Prostate gland (tissue), 2 donors: ENCODE measurements at regions not wholly inside any gene's neighbourhood (a gene's known extent, or its start where the extent isn't known, plus 50 kb on each side); places are given as distances from the start of the nearest gene placed in this dataset.
"Not testable (repeated sequence)": the region's sequence is repeated elsewhere in the genome, so short reads cannot be mapped to it uniquely, and the experiment has no call there.

Experiments used
- DNase-seq: peaks from one replicate; pipeline ENCODE4 v3.0.0-alpha.2; 2019; ENCODE audit warnings: low spot score
- H3K27ac ChIP-seq, 2 donors: fragments of 200-600 bp; sonication (generic); 2 replicates each; pipeline ENCODE4 v1.5.1; 2017 to 2019
- H3K27me3 ChIP-seq: fragments of 200-600 bp; sonication (generic); replicated peaks from 2 replicates; pipeline ENCODE4 v1.5.1; 2019; ENCODE audit not compliant: insufficient read depth
- H3K36me3 ChIP-seq, 2 donors: fragments of 200-600 bp; sonication (generic); 1 replicate in 1 of 2; 2 replicates in 1 of 2; pipeline versions ENCODE4 v1.5.1 to v1.8.1; 2017 to 2019
- H3K4me1 ChIP-seq: fragments of 200-600 bp; sonication (generic); replicated peaks from 2 replicates; pipeline ENCODE4 v1.5.1; 2019
- H3K4me3 ChIP-seq, 2 donors: fragments of 200-600 bp; sonication (generic); 2 replicates each; pipeline ENCODE4 v1.5.1; 2017 to 2019
- H3K9me3 ChIP-seq: fragments of 200-600 bp; sonication (generic); 2 replicates; pipeline ENCODE4 v1.5.1; 2017
- POLR2A ChIP-seq: fragments of 450-650 bp; IDR thresholded peaks from one replicate; pipeline ENCODE4 v1.6.1; 2016; ENCODE audit warnings: antibody characterized with exemption, mild to moderate bottlenecking
- POLR2AphosphoS5 ChIP-seq: sonication (generic); formaldehyde crosslinking; IDR thresholded peaks from one replicate; pipeline ENCODE4 v1.6.1; 2017; ENCODE audit warnings: antibody characterized with exemption
- WGBS: methylation state at CpG from one replicate; pipeline ENCODE4 v1.1.5; 2018; 5-methylcytosine and 5-hydroxymethylcytosine counted together
- intact Hi-C: fragments of 100-400 bp; cut with DNase I; formaldehyde crosslinking; loops from one replicate; pipeline ENCODE4 v1.14.2; 2022
- TF ChIP-seq, protein P1 (sequence below), 4 experiments: fragments of 200-600 bp in 2 of 4; fragments of 450-650 bp in 2 of 4; sonication (generic) in 2 of 4; IDR thresholded peaks; 1 replicate in 3 of 4; 2 replicates in 1 of 4; pipeline ENCODE4 v1.5.1; 2016 to 2019; ENCODE audit warnings: antibody characterized with exemption in 4 of 4, mild to moderate bottlenecking in 2 of 4, moderate library complexity in 2 of 4

GRCh38 chr15:22263738-22264137, 183.4 kb downstream of the OR4M2 start:
- no peak overlapping the region for H3K4me3 ChIP-seq
- no peaks in the 10 kb centered on the region for H3K27me3 ChIP-seq
- TF ChIP-seq, protein P1, sequence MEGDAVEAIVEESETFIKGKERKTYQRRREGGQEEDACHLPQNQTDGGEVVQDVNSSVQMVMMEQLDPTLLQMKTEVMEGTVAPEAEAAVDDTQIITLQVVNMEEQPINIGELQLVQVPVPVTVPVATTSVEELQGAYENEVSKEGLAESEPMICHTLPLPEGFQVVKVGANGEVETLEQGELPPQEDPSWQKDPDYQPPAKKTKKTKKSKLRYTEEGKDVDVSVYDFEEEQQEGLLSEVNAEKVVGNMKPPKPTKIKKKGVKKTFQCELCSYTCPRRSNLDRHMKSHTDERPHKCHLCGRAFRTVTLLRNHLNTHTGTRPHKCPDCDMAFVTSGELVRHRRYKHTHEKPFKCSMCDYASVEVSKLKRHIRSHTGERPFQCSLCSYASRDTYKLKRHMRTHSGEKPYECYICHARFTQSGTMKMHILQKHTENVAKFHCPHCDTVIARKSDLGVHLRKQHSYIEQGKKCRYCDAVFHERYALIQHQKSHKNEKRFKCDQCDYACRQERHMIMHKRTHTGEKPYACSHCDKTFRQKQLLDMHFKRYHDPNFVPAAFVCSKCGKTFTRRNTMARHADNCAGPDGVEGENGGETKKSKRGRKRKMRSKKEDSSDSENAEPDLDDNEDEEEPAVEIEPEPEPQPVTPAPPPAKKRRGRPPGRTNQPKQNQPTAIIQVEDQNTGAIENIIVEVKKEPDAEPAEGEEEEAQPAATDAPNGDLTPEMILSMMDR (IDR thresholded peaks at IDR 0.05), result no peak
- TF ChIP-seq POLR2AphosphoS5, result no peak
- 64% methylated on average over 5 of the region's 5 CpGs for WGBS
- H3K36me3 ChIP-seq, result no peaks in the 10 kb centered on the region
- intact Hi-C loops, result no loop called here
- no peaks in the 10 kb centered on the region for H3K4me1 ChIP-seq
- no peak overlapping the region for H3K27ac ChIP-seq
- DNase-seq, result no peak
- no peaks in the 10 kb centered on the region for H3K9me3 ChIP-seq

DNA sequence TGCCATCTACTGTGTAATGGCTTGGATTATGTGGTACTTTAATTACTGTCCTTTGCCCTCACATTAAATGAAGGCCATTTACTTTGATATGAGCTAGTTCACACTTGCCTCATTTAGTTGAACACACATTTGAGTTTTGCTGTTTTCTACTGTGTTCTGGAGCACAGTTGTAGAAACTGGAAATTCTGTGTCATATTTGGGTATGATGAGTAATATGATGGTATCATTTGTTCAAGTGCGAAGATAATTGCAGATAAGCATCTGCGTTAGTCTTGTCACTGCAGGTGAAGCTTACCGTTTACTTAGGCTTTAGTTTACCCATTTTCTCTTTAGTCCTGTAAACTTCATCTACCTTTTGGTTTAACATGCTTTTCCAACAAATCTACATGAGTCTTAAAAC, 183.9 kb downstream of the OR4M2 start:
- DNase-seq, H3K27me3 ChIP-seq, H3K4me3 ChIP-seq, H3K9me3 ChIP-seq, intact Hi-C loops, H3K36me3 ChIP-seq, H3K4me1 ChIP-seq, H3K27ac ChIP-seq: not testable (repeated sequence)
- 86% methylated on average over 3 of the region's 3 CpGs for WGBS

- intact Hi-C loops, result no loop called here
- Histone ChIP-seq H3K36me3 (no peaks in the 10 kb centered on the region), H3K4me3 (no peak overlapping the region), H3K27me3 (no peaks in the 10 kb centered on the region), H3K4me1 (no peaks in the 10 kb centered on the region), H3K27ac (no peak overlapping the region), H3K9me3 (no peaks in the 10 kb centered on the region)
- no peak for TF ChIP-seq POLR2A
- WGBS, result 73% methylated on average over 19 of the region's 19 CpGs
- no peak for DNase-seq
Observed at GRCh38 chr15:22265056-22265945, 185.0 kb downstream of the OR4M2 start.

- WGBS, result 39% methylated on average over 2 of the region's 2 CpGs
- Histone ChIP-seq H3K4me1 (no peaks in the 10 kb centered on the region), H3K4me3 (no peak overlapping the region), H3K36me3 (no peaks in the 10 kb centered on the region), H3K27ac (no peak overlapping the region), H3K27me3 (no peaks in the 10 kb centered on the region), H3K9me3 (no peaks in the 10 kb centered on the region)
- no peak for DNase-seq
- intact Hi-C loops, result no loop called here
- TF ChIP-seq POLR2AphosphoS5 (no peak), POLR2A (no peak)
- TF ChIP-seq, protein P1 (IDR thresholded peaks at IDR 0.05), result no peak
Observed at GRCh38 chr15:22265970-22266369, 185.6 kb downstream of the OR4M2 start.

- 89% methylated on average over 9 of the region's 9 CpGs for WGBS
Observed at GRCh38 chr15:22267761-22268160, 187.4 kb downstream of the OR4M2 start.

GRCh38 chr15:22268201-22268600, 187.9 kb downstream of the OR4M2 start:
- H3K4me1 ChIP-seq, H3K4me3 ChIP-seq, intact Hi-C loops, H3K27ac ChIP-seq, H3K9me3 ChIP-seq, H3K36me3 ChIP-seq, DNase-seq, H3K27me3 ChIP-seq: not testable (repeated sequence)
- 81% methylated on average over 5 of the region's 5 CpGs for WGBS

More at GRCh38 chr15:22267761-22268160, 187.4 kb downstream of the OR4M2 start:
- TF ChIP-seq POLR2A (no peak), POLR2AphosphoS5 (no peak)
- TF ChIP-seq, protein P1 (IDR thresholded peaks at IDR 0.05), result no peak
- Histone ChIP-seq H3K27ac (no peak overlapping the region), H3K9me3 (no peaks in the 10 kb centered on the region), H3K27me3 (no peaks in the 10 kb centered on the region), H3K36me3 (no peaks in the 10 kb centered on the region), H3K4me1 (no peaks in the 10 kb centered on the region), H3K4me3 (no peak overlapping the region)
- intact Hi-C loops, result no loop called here
- DNase-seq, result no peak

- H3K36me3 ChIP-seq, H3K4me3 ChIP-seq, H3K9me3 ChIP-seq, H3K27ac ChIP-seq, H3K4me1 ChIP-seq, intact Hi-C loops, DNase-seq, H3K27me3 ChIP-seq: not testable (repeated sequence)
- 68% methylated on average over 6 of the region's 6 CpGs for WGBS
Observed at GRCh38 chr15:22268654-22269053, 188.3 kb downstream of the OR4M2 start.

GRCh38 chr15:22272286-22273160, 186.2 kb upstream of the GOLGA6L22 start:
- WGBS, result 79% methylated on average over 27 of the region's 29 CpGs
- not testable (repeated sequence) for H3K9me3 ChIP-seq, DNase-seq

DNA sequence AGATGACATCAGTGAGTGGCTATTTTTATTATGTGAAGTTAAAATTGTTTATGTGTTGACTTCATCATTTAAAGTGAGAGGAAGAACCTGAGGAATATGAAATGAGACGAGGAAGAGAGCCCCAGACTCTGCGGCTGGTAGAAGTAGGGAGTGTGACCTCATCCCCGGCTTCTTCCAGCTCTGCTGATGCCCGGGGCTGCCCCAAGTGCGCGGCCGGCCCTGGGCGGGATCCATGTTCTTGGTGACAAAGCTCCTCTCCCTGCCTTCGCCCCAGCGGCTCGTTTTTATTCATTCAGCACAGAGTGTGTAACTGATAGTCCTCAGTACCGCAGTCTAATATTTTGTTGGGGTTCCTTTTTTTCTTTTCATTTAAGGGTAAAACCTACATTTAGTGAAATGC, 185.5 kb upstream of the GOLGA6L22 start:
- DNase-seq, H3K4me3 ChIP-seq, H3K36me3 ChIP-seq, H3K27me3 ChIP-seq, H3K27ac ChIP-seq, H3K4me1 ChIP-seq, H3K9me3 ChIP-seq, intact Hi-C loops: not testable (repeated sequence)
- WGBS, result 86% methylated on average over 12 of the region's 12 CpGs

More at GRCh38 chr15:22272286-22273160, 186.2 kb upstream of the GOLGA6L22 start:
- H3K4me1 ChIP-seq, H3K4me3 ChIP-seq, H3K36me3 ChIP-seq, H3K27me3 ChIP-seq, H3K27ac ChIP-seq, intact Hi-C loops: not testable (repeated sequence)
